ENCODE measurements at regions not wholly inside any gene's neighbourhood (a gene's known extent, or its start where the extent isn't known, plus 50 kb on each side); places are given as distances from the start of the nearest gene placed in this dataset.
"Not testable (repeated sequence)": the region's sequence is repeated elsewhere in the genome, so short reads cannot be mapped to it uniquely, and the experiment has no call there.

DNA sequence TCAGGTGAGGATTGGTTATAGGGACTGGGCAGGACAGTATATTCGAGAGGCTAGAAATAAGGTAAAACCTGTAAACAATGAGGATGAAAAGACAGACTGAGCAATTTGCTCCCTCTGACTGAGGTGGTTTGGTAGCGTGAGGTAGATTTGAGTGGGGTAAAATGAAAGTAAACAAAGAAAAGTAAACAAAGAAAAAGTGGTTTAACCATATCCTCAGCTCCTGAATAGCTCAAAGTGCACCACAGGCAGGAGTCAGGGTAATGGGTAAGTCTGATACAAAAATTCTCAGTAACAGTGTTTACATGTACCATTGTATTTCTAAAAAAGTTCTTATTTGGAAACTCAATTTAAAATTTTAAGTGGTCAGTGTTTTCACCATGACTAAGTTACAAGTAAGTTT lies 203.1 kb upstream of the ARRDC3 start:
- FAIRE-seq (no peak), DNase-seq (ENCODE audit: low spot score) (no peak)

DNA sequence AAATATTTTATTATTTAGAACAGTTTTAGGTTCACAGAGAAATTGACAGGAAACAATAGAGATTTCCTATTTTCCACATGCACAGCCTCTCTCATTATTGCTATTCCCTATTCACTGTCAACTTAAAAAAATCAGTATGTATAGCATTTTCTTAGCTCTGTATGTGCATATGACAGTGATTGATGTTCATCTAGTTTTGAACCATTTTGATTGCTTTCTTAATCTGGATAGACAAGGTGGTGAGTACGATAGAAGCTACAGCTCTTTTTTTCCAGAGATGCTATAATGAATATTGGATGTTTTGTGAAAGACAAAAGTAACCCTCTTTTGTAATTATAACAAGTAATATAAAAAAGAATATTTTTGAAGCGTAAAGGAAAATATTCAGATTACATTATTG lies 201.2 kb upstream of the ARRDC3 start:
- FAIRE-seq: no peak
- no peak for DNase-seq (ENCODE audit: low spot score)

DNA sequence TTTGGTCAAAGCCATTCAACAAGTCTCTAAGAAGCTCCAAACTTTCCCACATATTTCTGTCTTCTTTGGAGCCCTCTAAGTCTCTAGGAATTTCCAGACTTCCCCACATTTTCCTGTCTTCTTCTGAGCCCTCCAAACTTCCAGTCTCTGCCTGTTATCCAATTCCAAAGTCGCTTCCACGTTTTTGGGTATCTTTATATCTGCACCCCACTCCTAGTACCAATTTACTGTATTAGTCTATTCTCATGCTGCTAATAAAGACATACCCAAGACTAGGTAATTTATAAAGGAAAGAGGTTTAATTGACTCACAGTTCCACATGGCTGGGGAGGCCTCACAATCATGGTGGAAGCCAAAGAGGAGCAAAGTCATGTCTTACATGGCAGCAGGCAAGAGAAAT lies 182.9 kb upstream of the ARRDC3 start:
- FAIRE-seq; DNase-seq (ENCODE audit: low spot score): not testable (repeated sequence)

DNA sequence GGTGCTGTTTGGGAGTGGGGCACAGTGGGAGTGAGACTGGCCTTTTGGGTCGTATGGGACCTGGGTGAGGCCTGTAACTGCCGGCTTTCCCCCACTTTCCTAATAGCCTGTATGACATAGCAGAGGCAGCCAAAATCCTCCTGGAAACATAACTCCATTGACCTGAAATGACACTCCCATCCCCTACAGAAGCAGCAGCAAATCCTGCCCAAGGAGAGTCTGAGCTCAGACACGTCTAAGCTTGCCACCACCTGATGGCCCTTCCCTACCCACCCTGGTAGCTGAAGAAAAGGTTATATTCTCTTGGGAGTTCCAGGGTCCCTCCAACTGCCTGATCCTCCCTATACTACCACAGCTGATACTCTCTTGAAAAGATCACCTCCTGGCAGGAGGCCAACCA lies 179.8 kb upstream of the ARRDC3 start:
- no peak for DNase-seq (ENCODE audit: low spot score)
- FAIRE-seq: no peak

DNA sequence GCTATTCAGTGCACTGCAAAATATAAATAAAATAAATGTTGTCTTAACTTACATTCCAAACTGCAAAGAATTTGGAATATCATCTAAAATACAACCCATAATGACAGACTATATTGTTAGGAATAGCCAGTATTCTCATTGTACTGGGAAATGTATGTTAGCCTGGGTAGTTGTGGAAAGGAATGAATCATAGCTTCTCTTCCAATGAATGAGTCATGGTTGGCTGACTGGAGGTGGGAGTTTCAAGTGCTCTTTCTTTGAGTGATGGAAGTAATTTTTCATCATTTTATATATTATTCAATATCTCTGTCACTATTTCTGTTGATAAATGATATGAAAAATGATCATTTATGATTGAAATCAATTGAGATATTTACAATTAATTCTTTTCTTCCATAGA lies 158.6 kb upstream of the ARRDC3 start:
- DNase-seq (ENCODE audit: low spot score) (no peak), FAIRE-seq (no peak)

DNA sequence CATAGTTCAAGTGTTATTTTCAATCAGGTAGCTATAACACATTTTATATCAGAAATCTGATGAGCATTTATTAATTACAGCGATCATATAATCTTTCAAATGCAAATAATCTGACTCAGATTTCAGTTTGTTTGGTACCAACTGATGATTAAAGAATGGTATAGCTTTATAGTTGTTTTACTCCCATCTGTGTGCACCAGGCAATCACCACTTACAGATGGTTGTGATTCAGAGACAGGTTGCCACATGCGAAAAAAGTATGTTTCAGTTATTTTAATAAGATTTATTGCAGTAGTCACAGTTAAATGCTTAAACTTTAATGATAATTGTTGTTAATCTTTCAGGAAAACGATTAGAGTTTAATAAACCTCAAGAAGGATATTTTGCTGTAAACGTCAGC lies 155.1 kb upstream of the ARRDC3 start:
- no peak for FAIRE-seq

DNA sequence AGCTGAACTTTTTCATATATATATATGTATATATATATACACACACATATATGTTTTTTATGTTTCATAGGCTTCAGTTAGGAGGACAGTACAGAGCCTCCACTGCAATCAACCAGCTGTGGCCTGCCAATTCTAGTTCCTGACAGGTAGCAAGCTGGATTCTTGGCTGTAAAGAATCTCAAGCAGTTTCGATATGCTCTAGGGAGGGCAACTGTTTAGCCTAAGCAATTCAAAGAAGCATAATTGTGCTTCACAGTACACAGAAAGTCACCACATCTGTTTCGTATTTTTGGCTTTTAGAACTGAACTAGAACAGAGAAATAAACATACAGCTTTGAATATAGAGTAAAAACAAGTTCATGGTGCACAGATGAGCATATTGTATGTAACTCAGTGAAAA lies 152.4 kb upstream of the ARRDC3 start:
- FAIRE-seq: no peak
- no peak for DNase-seq (ENCODE audit: low spot score)

More for the DNA sequence above, 155.1 kb upstream of the ARRDC3 start:
- no peak for DNase-seq (ENCODE audit: low spot score)

DNA sequence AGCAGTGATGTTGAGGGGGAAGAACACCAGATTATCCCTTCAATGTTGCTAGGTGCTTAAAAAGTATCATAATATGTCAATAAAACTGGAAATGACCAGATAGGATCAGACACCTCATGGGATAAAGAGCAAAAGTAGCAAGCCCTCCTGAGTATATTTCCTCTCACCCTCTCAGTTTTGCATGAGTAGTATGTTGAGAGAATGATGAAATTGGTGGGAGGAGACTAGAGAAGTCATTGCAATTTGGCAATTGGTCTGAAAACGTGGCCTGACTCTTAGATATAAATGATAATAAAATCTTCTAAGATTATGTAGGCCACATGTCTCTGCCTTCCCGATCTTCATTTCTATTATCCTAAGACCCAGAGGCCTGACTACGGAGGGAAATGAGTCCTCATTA lies 151.2 kb upstream of the ARRDC3 start:
- FAIRE-seq: no peak
- DNase-seq (ENCODE audit: low spot score): no peak

DNA sequence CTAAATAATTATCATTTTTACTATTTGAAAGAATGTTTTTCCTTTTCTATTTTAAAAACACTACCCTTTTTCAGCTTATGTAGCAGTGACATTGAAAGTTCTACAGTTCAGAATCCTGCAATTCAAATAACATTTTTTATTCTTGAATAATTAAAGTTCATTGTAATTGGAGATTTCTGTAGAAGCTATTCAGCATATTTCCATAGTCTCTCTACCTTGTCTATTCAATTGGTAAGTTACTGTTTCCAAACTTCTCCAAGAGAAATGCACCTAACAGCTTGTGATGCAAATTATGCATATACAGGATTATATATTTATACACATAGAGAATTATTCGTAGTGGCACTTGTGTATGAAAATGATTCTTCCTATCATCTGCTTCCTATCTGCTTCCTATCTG lies 149.7 kb upstream of the ARRDC3 start:
- FAIRE-seq: no peak
- no peak for DNase-seq (ENCODE audit: low spot score)

DNA sequence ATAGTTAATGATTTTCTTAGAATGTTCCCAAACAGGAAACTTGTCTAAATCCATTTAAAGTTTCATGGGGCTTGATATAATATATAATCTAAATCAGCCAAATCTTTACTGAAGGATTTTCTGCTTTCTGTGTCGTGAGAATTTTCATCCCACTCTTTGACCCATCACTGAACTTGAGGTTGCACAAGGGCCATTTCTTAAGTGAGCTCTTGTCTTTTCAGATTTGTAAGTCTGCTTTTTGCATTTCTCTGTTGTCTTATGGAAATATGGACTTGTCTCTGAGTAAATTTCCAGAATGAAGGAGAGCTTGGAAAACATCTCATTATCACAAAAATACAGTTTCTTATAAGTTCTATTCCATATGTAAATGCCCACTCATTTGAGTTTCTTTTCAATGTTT lies 149.2 kb upstream of the ARRDC3 start:
- DNase-seq (ENCODE audit: low spot score): no peak
- FAIRE-seq: no peak

DNA sequence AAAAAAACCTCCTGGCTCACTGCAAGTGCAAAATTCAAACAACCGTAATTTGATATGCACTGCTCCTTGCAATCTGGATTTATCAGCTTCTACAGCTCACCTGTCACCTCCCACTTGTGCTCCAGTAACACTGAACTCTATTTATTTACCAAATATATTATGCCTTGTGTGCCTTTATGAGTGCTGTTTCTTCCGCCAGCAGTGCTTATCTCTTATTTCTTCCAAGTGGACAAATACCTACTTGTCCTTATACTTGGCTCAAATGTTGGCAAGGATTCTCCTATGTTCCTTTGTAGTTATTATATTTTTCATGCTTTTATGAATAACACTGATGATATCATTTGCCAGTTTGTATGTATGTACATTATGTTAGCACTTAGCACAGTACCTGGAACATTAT lies 145.7 kb upstream of the ARRDC3 start:
- no peak for FAIRE-seq

DNA sequence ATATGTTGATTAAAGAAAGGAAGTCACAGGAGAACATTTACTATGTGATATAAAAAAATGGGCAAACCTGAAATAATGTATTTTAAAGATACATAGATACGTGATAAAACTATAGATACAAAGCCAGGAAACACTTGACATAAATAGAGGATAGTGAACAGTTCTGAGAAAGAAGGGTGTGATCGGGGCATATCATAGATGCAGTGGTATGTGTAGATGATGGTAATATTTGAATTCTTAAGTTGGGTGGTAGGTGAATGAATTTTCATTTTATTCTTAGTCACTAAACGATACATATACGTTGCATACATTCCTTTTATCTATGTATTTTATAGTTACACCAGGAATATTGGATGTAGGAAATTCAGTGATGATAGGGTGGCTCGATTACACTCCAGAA lies 138.7 kb upstream of the ARRDC3 start:
- no peak for DNase-seq (ENCODE audit: low spot score)
- FAIRE-seq: no peak

More for the DNA sequence above, 145.7 kb upstream of the ARRDC3 start:
- no peak for DNase-seq (ENCODE audit: low spot score)

DNA sequence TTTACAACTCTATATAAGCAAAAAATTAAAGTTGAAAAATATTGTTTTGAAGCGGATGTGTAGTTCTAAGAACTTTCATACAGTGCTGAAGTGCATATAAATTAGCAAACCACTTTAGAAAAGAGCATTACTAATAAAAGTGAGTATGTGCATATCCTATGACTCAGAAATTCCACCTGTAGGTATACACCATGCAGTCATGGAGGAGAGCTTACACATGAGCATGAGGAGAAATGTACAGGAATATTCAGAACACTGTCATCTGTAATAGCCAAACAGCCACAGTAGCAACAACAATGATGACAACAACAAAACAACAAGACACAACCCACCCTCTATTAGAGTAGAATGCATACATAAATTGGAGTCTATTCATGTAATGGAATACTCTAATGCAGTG lies 138.2 kb upstream of the ARRDC3 start:
- DNase-seq (ENCODE audit: low spot score): no peak
- no peak for FAIRE-seq

DNA sequence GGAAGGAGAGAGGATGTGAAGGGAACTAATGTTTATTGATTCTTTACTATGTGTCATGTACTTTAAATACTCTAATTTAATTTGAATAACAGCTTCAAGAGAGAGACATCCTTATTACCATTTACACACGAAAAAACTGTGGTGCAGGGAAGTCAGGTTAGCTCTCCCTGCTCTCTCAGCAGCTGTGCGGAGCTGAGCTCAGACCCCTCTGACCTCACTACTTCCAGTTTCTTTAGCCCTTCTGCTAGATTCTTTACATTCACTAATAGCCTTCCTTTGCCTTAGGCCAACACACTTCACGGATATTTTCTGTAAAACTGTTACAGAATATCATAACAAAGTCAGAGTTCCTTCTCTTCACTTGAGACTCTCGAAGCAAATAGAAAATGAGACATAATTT lies 131.3 kb upstream of the ARRDC3 start:
- FAIRE-seq (no peak), DNase-seq (ENCODE audit: low spot score) (no peak)

DNA sequence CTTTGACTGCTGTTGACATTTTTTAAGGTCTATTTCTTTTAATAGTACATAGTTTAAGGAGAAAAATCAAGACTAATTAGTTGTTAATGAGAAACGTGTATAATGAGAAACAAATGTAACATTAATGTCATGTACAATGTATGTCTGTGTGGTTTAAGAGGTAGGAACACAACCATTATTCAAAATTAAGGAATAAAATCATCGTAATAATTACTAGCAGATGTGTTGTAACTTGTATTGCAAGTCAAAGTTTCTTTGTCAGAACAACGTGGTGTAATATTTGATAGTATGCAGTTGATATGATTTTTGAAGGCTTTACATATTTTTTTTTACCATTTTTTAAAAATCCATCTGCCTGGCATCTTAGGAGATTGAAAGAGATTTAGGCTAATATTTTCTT lies 120.2 kb upstream of the ARRDC3 start:
- no peak for DNase-seq (ENCODE audit: low spot score)
- no peak for FAIRE-seq

DNA sequence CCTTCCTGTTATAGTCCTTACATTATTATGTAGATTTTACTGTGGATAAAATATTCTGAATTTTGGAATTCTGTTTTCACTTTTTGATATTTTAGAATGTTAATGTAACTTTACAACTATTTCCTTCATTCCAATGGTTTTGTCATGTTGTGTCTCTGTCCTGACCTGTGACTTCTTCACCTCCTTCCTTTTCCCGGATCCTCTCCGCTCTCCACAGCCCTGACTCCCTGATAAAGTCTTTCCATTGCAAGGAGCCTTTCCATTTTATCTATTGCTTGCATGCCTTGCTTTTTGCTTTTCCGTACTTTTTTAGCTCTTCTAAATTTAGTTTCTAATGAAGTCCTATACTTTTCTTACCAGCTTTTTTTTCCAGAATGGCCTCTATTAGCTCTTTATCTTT lies 117.6 kb upstream of the ARRDC3 start:
- FAIRE-seq: no peak
- DNase-seq (ENCODE audit: low spot score): no peak

DNA sequence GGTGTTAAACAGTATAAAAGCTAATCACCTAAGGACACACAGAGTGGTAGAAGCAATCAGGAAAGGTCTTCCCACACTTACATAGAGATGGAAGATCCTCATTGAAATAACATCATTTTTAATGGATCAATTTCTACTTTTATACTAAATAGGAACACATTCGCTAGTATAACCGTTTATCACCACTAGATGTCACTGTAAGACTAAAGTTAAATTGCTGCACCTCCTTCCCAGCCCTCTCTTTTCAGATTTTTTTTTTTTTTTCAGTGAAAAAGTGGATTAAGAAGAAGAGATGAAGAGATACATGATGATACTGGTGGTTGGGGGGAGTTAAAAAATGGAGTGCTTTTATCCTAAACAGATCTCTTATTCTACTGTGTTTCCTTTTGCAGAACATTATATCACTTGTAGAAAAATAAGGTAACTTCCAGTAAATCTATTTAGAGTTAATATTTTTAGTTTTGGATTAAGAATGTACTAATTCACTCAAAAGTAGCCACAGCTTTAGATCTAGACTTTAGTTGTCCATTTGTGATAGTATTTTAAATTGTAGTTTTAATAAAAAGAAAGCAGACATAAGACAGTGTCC lies 116.9 kb upstream of the ARRDC3 start:
- FAIRE-seq (no peak), DNase-seq (ENCODE audit: low spot score) (peak; percentile 11)

DNA sequence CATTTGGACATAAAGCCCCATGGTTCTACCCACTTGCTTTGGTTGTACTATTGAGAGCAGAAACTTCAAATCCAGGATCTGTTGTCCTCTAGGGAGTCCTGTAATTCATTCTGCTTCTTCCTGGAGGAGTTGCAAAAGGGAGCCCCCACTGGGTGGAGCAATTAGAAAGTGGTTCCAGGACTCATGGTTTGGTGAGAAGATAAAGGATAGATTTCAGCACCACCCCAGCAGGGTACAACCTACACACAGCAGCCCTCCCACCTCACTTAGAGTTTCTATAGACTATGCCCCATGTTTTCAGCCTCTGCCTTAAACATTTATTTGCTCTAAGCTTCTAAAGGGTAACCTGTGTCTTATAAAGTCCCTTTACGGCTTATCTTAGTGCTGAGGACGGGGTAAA lies 112.6 kb upstream of the ARRDC3 start:
- FAIRE-seq (no peak), DNase-seq (ENCODE audit: low spot score) (no peak)

DNA sequence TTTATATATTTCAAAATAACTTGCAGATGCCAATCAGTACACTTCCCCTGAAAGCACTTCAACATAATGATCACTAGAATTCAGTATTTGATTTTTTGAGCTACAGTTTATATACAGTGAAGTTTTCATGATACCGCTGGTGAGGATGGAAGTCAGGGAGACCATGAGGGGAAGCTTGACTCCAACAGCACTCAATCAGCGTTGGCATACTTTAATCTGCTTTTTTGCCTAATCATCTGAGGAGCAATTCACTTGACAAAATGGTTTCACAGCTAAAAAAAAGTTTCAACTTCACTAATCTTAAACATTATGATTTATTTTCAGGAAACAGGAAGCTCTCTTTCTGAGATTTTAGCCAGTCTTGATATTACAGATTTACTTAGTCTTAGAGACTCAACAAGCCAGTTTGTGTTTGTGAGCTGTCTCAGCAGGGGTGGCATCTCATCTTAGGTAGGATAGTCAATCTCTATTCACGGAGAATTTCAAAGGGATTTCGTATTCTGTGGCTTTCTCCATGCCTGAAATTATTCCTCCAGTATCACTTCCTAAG lies 111.4 kb upstream of the ARRDC3 start:
- FAIRE-seq (no peak), DNase-seq (ENCODE audit: low spot score) (no peak)

DNA sequence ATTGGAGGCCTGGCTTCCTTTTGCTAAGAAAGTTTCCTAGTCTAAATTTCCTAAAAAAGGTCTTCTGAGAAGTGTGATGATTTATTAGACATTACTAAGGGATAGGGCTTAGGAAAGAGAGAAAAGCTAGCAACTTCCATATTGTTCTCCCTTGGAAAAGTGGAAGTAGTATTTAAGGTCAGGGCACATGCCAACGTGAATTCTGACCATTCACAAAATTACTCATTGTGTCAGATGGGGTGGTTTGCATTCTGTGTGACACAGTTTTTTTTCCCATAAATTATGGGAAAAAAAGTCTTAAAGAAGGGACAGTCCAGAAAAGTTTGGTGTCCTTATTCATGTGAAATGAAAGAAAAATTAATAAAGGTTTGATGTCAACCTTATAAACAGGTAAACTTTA lies 110.0 kb upstream of the ARRDC3 start:
- FAIRE-seq (no peak), DNase-seq (ENCODE audit: low spot score) (no peak)

DNA sequence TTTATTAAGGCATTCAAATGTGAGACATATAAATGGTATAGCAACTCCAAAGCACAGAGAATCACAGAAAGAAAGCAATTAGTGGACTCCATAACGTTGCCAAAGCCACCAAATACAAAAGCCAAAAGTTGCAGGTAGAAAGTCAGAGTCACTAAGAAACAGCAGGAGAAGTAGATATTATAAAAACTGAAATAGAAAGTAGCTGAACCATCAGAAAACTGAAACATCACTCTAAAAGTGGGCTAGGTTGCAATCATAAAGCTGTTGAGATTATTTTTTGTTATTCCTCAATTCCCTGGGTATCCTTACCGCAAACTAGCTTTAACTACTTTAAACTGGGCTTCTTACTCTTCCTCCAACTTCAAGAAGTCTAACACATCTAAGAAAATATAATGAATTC lies 108.1 kb upstream of the ARRDC3 start:
- DNase-seq (ENCODE audit: low spot score) (no peak), FAIRE-seq (no peak)

DNA sequence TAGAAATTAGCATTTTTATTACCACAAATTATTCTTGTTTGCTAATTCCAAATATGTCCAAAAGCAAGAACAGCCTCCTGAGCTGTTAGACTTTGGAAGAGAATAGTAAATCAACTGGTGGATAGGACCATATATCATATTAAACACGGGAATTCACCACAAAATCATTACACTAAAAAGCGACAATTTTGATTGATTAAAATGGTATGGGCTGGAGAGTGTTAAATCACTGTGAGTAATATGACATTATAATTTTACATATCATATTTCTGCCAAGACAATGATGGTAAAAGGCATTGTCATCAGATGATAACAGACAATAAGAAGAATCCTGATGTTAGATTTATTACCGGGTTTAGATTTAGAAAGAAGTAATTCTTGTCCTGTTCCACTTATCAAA lies 107.2 kb upstream of the ARRDC3 start:
- no peak for FAIRE-seq
- no peak for DNase-seq (ENCODE audit: low spot score)

DNA sequence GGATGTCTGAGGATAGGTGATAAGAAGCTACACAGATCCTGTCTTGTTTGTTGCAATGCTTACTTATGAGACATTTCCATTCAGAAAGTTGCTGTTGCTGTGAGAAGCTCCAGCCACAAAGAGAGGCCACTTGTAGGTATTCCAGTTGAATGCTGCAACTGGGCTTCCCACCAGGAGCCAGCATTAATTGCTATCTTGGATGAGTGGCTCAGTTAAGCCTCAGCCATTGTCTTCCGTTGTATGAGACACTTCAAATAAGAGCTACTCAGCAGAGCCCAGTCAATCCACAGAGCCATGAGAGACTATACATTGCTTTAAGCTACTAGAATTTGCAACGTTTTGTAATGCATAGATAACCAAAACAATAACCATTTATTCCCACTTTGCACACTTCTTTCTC lies 104.3 kb upstream of the ARRDC3 start:
- DNase-seq (ENCODE audit: low spot score) (no peak), FAIRE-seq (no peak)

DNA sequence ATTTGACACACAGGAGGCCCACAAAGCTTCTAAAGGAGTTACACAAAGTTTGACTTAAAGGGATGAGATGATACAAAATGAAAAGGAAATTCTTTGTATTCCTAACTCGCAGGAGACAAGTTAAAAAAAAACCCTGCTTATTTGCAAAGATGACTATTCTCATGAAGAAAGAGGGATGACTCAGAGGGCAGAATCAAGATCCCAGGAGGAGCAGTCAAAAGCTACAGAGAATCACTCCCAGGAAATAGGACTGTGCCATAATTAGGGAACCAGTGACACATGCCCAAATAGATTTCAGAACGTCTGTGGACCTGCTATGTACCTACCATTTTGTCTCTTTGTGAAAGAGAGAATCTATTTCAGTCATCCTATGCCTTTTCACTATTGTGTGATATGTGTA lies 103.5 kb upstream of the ARRDC3 start:
- FAIRE-seq (no peak), DNase-seq (ENCODE audit: low spot score) (no peak)

Measured in RCC 7860 (cell line).